ENCODE measurements at regions not wholly inside any gene's neighbourhood (a gene's known extent, or its start where the extent isn't known, plus 50 kb on each side); places are given as distances from the start of the nearest gene placed in this dataset.

DNA sequence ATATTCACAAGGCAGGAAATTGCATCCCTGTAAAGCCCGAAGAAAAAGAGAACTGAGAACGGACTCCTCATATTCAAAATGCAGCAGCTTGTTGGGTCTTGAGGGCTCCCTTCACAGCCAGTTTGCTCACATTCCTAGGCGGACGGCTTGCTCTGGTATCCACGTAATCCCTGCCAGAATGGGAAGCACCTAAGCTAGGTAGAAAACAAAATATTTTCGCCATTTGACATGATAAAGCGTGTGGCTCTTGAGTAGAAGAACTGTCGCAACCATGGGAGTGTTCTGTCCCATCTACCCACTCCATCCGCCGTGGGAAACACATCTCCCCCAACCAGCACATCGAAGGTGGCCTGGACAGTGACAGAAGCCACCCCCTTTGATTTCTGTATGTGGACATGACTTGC, 183.1 kb downstream of the GAS1 start:
- DNase-seq (ENCODE audit: low read depth) = no peak

DNA sequence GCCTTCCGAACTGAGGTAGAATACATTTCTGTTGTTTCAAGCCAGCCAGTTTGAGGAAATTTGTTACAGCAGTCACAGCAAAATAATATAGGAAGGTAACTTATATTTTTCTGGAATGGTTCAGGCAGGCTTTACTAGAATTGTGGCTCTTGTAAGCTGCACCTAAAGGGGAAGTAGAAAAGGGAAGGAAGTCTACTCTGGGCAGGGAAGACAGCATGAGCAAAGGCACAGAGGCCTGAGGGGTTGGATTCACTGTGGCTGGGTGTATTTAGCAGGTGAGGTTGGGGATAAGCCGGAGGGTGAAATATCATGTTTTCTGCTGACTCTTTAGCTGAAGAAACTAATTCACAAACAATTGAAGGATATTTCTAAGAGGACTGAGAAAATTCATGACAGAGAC, 183.5 kb downstream of the GAS1 start:
- no peak for DNase-seq (ENCODE audit: low read depth)

DNA sequence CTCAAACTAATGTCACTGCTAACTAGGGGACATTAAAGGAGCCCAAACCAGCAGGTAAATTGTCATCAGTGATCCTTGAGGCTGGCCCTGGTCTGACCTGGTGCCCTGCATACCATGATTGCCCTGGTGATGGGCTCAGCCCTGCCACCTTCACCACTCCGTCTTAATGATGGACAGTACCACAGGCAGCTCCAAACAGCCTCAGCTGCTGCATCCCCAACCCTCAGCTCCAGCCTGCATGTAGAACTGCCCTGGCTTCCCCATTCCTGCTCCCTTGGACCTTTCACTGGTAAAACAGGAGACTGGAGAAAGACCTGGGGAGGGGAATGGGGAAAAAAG, 190.0 kb downstream of the GAS1 start:
- no peak for DNase-seq (ENCODE audit: low read depth)

DNA sequence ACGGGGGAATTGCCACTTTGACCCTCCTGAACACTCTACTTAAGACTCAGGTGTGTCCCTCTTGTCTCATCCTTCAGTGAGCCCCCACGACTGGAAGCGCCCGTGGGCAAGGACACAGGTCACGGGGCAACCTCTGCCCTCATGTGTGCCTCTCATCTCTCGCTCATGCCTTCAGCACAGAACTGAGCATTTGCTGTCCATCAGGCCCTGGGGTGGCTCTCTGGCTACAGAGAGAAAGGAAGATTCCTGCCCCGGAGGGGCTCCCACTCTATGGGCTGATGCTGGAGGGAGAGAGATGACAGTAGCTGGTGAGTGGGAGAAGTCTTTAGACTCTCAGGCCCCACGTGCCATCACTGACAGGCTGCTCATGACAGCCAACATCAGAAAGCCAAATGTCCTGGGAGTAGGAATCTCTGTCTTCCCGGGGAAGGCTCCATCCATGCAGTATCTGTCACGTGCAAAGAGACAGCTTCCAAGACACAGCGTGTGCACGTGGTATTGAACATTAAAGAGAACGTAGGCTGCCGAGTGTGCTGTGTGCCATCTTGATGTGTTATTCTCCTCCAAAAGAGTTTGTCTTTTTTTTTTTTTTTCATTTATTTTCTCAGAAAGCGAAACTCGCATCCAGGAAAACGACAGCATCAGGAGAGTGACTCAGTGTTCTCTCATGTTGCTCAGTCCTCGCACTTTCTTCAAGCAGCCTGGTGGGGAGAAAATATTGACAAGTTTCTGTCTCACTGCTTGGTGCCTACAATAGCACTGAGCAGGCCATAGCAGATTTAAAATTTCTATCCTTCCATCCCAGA, 190.5 kb downstream of the GAS1 start:
- no peak for DNase-seq (ENCODE audit: low read depth)

DNA sequence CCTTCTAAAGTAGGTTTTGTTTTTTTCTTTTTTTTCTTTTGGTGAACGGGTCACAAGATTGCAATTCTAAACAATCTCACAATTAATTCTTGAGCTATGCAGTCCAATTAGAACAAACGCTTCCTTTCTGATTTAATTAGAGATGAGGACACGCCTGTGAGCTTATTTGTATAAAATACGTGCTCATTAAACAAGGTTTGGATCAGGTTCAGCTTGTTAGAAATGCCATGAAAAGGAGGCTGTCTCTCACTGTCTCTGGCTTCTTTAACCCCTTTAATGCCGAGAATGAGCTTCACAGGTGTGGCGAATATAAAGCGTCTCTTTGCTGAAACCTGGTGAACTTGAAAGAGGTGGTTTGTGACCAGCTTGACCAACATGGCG, 191.8 kb downstream of the GAS1 start:
- no peak for DNase-seq (ENCODE audit: low read depth)

DNA sequence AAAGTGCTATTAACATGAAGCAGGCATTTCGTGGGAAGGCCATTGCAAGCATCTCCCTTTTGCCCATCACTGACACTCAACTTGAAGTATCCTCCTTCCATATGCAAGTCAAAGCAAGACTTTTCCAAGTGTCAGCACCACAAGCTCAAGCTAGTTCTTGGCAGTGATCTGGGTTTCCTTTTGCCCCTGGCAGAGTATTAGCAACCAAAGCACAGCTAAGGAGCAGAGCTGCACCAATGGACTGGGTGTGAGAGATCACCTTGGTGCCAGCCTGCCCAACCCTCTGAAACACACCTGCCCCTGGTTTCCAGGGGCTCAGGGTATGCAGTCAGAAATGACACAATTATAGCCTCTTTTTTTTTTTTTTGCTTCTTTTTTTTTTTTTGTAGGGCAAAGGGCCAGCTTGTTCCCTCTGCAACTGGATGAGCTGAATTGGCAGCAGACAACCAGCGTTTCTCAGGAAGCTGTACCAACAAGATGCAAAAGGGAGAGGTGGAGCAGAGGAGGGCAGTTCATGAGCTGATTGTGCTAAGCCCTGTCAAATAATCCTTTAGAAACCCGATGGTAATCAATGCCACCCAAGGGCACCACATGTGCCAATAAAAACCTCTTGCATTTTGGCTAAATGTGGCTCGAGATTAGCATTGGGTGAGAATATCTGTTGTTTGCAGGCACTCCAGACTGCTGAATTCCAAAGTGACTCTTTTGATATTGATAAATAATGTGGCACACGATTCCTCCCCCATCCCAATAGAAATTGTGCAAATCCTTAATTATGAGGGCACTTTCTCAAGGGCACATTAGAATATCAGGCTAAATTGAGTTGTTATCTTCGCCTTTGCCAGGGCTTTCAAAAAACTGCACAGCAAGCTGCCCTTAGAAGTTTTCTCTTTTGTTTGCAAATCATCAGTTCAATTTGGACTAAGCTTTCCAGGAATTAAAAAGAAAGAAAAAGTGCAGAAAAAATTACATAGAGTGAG, 192.4 kb downstream of the GAS1 start:
- DNase-seq (ENCODE audit: low read depth) = no peak

DNA sequence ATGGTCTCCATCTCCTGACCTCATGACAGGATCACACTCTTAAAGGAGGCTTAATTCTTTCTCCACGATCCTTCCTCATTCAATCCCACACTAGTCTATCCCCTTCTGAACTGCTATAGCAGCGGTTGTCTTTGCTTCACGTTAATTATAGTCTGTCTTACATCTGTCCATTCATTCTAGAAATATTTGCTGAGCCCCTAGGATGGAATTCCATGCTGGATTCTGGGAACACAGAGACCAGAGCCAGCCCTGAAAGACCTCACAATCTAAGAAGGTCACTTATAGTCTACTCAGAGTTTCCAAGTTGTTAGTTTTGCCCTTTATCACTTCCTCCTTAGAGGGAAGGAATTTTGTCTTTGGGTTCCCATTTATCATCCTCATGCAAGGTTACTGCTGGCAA, 193.5 kb downstream of the GAS1 start:
- DNase-seq (ENCODE audit: low read depth) = no peak

DNA sequence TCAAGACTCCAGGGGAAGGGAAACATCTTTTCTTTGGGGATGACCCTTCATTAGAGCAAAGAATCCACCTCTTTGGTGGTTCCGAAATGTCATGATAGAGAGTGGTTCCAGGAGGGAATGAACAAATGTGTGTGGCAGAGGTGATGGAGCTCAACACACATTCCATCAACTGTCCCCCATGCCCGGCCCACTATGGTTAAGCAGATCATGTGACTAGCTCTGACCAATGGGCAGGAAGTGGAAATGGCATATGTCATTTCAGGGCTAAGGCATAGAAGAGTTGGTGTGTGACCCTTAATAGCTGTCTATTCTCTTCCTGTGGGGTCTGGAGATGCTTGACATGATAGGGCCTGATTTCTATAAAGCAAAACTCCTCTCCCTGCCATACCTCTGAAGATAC, 194.6 kb downstream of the GAS1 start:
- no peak for DNase-seq (ENCODE audit: low read depth)

DNA sequence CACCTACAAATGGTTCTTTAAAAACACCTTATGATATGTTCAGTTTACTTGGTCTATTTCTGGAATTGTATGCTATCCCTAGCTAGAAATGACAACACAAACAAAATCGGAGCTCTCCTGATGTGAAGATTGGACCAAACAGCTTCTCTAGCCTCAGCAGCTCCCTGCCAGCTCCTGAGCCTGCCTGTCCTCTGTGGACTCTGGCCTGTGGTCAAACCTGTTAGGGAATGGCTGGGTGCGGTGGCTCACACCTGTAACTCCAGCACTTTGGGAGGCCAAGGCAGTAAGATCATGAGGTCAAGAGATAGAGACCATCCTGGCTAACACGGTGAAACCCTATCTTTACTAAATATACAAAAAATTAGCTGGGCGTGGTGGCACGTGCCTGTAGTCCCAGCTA, 195.3 kb downstream of the GAS1 start:
- DNase-seq (ENCODE audit: low read depth) = no peak

DNA sequence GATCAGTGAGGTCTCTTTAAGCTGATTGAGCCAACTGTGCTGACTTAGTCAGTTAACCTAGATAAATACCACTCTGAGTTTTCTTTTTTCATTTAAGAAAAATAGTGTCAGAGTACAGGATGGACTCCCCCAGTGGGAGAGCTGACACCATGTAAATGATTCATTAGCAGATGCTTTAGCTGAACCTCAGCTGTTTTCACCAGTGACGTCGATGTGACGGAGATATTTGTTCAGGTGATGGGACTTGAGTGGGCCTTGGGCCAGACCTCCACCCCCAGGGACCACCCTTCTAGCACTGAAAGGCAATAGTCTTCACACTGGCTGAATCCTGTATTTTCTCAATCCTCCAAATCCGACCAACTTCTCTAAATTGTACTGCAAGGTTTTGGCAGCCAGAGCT, 196.1 kb downstream of the GAS1 start:
- DNase-seq (ENCODE audit: low read depth) = no peak

DNA sequence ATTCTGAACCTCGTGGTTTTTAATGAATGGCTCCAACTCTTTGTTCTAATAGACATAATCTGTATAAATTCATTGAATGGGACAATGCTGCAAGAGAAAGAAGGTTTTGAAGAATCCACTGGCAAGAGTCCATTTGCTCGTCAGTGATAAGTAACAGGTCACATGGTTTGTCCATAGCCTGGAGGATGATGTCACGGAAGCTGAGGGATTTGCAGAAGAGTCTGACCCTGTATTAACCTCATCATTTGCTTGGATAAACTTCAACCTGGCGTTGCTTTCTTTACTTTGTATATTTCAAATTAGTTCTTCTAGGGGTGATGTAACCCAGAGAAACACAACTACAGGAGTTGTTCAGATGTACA, 197.4 kb downstream of the GAS1 start:
- DNase-seq (ENCODE audit: low read depth) = no peak

DNA sequence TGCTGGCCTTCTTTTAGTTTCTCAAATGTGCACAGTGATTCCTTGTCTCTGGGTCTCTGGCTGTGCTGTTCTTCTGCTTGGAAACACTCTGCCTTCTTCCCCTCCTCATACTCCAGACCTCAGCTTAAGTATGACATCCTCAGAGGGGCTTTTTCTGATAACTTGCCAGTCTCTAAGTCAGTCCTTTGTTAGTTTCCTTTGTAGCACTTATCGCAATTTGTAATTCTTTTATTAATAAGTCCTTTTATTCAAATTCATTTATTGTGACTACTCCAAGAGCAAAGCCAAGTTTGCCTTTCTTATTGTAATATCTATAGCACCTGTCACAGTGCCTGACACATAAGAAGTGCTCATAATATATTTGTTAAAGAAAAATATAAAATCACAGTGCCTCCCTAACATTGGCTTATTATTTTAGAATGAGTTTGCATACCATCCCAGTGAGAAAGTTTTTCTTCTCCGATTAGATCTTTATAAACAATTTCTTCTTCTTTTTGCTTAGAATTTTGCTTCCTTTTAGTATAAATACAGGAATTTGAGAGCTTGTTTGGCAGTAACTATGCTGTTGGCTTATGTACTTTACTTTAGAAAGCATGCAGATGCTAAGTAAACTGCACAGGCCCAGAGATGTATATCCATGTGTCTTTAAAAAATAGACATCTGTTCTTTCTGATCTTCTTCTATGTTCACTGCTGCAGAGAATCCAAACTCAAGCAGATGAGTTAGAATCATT, 198.0 kb downstream of the GAS1 start:
- no peak for DNase-seq (ENCODE audit: low read depth)

DNA sequence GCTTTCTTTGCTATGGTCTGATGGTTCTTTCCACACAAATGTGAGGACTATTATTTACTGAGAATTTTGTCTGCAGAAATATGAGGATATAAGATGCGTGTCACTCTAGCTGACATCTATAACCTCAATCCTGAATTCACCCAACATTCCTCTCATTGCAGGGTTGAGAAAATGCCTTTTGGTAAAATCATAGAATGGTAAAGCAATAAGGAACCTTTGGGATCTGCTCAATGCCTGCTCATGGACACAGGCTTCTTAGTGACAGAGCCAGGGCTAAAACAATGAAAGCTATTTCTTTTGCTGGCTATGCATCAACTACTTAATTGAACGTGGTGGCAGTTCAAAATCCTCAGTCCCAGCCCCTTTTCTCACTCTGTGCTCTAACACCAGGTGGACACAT, 199.6 kb downstream of the GAS1 start:
- no peak for DNase-seq (ENCODE audit: low read depth)

DNA sequence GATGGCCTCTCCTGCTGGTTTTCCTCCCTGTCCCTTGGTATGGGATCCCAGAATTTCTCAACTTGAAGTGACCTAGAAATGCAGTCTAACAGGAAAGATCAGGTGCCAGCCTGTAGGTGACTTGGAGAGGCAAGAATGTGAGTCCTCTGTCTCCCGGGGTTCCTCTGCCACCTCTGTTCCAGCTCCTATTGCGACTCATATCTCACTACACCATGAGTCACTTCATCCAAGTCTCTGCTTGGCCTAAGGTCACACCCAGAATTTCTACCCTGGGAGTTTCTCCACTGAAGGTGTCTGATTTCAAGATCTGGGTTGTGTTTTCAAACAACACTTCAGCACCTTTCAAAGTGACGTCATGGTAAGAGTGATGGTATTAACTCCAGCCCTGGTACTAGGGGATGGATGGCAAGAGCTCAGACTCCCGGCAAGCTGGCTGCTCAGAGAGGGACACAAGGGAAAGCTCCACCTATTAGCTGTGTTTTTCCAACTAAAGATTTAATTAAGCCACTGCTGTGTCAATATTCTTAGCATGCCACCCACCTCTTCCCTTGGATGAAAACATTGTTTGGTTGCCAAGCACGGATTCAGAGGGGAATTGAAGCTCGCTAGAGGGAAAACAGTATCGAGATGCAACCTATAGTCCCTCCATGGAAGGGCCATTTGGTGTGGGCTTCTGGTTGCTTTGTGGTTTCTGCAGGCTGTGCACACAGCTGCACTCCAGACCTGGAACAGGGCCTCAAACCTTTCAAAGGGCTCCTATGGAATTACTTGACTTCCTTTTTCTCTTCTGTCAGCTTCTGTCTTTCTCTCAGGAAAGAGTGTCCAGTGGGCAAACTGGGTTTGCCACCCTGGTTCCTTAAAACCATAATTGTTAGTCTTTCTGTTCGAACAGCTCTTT, 205.7 kb downstream of the GAS1 start:
- DNase-seq (ENCODE audit: low read depth) = no peak

DNA sequence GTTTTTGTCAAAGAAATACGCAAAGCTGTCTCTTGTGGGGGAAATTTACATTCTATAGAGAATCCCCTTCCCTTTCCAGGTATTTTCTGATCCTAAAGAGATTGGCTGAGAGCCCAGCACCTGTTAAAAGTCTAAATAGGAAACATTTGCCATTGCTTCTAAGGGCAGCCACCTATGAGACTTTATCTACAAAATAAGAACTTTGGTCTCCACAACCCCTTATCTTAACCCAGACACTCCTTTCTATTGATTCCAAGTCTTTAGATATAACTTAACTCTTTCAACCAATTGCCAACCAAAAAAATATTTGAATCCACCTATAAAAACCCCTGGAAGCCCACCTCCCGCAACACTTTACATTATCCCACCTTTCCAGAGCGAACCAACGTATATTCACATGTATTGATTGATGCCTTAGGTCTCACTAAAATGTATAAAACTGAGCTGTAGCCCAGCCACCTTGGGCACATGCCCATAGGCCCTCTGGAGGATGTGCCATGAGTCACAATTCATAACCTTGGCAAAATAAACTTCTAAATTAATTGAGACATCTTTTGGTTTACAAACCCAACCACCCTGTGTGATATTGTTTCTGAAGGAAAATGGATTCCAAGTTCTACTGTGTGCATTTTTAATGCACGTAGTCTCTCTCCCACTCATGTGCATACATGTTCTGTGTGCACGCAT, 211.4 kb downstream of the GAS1 start:
- DNase-seq (ENCODE audit: low read depth) = no peak

DNA sequence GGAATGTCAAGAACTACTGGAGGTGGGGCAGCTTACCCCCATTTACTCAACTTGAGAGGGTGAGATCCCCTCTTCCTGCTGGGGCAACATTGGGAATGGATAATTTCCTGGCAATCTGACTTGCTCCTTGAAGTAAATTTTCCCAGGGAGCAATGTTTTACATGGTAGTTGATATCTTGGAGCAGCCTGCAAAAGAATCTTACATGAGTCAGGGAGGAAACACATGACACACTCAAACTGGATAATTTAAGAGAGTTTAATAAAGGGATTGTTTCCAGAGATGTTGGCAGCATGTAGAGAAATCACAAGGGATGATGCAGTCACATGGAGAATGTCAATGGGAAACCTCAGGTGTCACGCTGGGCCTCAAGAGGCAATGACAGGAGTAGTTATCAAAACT, 212.5 kb downstream of the GAS1 start:
- peak; percentile 67 for DNase-seq (ENCODE audit: low read depth)

DNA sequence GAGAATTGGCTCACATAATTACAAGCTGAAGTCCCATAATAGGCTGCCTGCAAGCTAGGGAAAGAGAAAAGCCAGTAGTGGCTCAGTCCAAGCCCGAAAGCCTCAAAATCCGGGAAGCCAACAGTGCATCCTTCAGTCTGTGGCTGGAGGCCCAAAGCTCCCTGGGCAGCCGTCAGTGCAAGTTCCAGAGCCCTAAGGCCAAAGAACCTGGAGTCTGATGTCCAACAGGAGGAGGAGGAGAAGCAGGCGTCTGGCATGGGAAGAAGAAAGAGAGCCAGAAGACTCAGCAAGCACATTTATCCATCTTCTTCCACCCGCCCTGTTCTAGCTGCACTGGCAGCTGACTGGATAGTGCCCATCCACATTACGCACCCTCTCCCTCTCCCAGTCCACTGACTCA, 213.4 kb downstream of the GAS1 start:
- no peak for DNase-seq (ENCODE audit: low read depth)

DNA sequence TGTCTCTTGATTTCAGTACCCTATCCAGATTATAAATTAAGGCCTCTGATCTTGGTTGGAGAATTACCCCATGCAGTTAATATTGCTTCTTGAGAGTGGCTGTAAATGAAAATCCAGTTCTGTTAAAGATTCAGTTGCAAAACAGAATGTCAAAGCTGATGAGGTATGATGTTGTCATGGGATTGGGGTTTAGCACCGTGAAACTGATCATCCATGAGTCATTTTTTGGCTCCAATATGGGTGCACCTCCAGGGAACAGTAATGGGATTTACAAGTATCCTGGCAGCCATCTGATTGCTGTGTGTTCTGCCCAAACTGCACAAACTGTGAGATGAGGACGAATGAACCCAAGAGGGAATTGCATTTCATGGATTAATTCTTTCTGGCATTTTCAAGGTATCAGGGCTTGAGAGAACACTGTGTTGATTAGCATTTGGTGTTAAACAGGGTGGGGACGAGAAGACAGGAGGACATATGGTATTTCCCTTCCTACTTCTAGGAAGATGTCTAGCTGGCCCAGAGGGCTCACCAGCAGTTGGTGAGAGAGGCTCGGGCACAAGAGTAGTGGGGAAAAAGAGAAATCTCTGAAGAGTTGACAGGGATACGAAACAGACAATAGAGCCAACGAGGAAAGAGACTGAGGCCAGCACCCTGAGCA, 214.7 kb downstream of the GAS1 start:
- DNase-seq (ENCODE audit: low read depth) = peak; percentile 82

DNA sequence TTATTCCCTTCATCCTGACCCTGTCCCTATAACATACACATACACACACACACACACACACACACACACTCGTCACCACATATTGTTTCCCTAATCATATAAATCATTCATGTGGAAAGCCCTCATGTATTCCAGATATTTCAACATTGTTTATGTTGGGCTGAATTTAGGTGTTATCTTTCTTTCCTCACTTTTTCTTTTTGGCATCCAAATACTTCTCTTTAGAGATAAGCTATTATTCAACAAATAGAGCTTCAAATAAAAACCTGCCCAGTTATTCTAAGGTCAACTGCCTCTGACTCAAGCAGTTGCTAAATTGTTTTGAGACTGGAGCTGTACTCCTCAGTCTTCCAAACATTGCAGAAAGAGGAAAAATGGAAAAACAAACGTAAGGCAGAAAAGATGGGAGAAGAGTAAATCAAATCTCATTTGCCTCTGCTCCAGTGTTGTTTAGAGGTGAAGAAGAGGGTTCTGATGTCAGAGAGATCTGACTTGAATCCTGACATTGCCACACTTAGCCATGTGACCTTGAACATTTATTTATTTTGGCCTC, 215.7 kb downstream of the GAS1 start:
- no peak for DNase-seq (ENCODE audit: low read depth)
